Activated CD8-positive, alpha-beta memory T cell treated with anti-CD3 and anti-CD28 coated beads for 48 hours (primary cell): ENCODE measurements at regions not wholly inside any gene's neighbourhood (a gene's known extent, or its start where the extent isn't known, plus 50 kb on each side); places are given as distances from the start of the nearest gene placed in this dataset.

ENCODE experiments used
- DNase-seq, 3 experiments: peaks; one replicate each; pipeline ENCODE4 v3.0.0-alpha.2; 2020; ENCODE audit warnings: low read depth in 2 of 3, low spot score in 2 of 3

DNA sequence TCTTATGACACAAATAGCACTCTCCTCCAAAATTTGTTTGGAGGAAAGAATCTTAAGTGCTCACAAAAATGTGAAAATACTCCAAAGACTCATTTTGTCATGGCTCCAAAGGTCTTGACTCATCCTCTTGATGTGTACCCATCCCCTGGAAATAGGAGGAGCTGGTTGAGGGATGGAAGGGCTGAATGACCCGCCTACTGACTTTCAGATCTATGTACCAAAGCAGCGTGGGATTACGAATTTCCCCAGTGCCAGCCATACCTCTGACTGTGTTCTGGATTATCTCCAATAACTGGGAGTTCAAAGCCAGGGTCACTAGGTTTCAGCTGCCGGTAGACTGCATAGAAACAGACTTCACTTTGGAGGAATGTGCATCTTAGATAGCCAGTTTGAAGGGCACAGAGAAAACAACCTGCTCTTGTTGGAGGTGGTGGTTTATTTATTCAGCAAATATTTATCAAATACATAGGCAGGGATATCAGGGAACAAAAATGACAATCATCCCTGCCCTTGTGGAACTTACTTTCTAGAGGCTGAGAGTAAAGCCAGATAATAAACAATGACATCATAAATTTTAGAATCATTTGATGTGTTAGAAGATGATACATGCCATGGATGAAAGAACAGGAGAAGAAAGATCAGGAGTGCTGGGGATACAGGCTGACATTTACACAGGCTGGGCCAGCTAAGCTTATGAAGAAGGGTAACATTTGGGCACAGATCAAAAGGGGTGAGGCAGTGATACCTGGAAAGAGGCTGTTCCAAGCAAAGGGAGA, 246.6 kb downstream of the TBXT start:
- no peak for DNase-seq

DNA sequence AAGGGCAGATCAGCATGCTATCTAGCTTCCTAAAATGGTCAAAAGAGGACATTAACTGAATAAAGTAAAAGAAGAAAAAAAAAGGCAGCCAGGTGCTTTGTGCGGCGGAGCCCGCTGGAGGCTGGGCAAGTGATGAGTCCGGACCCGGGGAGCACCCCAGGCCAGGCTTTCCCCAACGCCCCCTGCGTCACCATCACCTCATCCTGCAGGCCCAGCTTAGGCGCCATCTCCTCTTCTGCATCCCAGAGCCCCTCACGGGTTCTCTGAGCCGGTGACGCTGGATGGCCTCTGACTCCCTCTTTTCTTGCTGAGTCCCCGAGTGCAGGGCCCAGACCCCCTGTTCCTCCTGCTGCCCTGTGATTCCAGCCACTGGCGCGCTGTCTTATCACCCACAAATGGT, 250.1 kb downstream of the TBXT start:
- DNase-seq = no peak

DNA sequence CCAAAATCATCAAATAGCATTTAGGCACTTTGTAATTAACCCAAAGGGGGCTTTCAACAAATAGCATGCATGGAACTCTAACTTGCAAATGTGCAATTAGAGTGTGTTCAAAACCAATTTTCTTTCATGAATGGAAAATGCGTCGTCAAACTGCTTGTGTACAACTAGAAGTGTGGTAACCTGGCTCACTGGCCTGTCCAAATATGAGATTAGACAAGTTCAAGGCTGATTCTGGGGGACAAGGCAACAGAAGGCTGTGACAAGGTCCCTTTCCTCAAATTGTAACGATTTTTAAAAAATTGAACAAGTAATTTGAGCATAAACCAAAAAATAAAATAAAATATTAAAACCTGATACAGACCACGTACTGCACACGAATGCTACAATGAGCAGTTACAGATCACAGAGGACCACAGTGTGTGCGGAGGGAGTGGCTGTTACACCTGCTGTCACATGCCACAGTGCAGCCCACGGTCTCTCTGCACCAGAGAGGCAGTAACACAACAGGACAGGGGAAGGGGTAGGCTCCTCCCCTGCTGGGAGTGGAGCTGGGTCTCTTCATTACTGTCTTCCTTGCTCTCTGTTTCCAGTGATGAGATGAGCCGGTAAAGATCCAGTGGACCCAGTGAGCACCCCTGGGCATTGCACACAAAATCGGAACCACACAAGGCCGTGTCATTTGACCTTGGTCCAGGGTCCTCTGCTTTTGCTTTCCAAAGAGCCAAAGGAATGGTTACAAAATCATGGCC, 252.2 kb upstream of the PDE10A start:
- no peak for DNase-seq

DNA sequence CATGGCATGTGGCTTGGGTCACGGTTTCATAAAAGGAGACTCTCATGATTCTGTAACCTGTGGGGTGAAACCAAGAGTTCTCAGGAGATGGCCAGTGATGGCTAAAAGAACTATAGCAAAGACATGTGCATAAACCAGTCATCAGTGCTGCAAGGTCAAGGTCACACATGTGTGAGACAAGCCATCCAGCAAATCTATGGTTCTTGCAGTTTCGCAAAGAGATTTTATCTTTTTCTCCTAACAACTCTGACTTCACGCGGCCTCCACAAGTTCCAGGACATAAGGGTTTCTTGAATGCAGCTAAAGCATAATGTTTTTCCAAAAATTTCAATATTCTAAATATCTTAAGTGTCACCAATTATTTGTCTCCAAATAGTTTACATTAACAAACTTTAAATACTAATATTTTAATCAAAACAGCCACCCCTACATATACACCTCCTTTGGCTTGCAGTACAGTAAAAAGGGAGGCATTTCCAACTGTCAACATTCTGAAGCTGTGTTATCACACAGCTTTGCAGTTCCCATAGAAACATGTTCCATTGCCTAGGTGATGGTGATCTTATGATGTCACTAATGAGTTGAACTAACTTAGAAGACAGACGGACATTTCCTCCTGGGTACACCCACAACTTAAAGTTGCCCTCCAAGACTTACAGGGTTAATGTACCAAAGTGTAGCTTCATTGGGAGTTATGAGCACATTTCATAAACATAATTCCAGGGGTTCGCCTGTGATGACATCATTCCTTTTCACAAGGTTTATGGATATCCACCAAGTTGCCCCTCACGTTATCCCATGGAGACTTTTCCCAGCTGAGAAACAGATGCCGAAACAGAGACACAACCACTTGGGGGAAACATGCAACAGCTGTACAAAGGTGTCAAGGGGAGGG, 250.9 kb upstream of the PDE10A start:
- no peak for DNase-seq

DNA sequence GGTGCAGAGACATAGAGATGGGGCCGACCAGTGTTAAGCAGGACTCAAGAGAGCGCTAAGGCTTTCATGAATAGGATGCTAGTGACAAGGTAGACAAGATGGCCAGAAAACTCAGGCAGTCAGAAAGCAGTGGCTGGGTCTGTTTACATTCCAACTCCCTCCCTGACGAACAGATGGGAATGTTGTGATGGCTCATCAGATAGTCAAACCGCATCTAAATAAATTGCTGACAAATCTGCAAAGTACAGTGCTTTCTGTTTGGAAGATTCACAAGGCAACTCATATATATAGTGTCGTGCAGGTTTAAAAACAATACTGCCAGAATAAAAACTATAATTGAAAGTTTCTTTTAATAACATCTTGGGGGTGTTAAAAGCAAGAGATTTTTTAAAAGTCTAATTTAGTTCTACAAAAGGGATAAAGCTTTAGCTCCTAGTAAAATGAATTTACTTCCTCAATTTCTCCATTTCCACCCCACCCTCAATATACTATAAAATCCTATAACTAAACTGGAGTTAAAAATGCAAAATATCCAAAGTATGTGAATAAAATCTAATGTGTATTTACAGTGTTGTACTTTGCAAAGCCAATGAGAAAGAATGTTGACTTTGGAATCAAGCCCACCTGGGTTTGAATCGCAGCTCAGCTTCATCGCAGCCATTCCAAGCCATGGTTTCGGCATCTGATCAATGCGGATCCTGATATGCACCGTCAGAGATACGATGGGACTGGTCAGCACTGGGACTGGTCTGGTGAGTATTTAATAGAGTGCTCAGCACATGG, 247.3 kb upstream of the PDE10A start:
- DNase-seq = no peak

DNA sequence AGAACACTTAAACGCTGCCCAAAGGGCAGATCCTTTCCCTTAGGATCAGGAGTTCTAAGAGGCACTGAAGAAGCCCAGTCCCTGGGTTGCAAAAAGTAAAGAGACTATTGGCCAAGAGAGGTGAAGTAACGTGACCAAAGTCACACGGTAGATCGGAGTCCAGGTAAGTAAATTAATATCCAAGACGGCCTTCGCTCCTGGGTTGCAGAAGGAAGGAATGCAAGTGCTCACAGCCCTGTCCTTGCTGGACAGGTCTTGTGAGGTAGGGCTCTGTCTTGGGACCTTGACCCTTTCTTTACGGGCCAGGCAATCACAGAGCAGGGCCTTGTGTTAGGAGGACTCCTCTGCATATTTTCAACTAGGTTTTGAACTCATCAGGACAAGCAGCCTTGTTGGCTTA, 243.7 kb upstream of the PDE10A start:
- no peak for DNase-seq

DNA sequence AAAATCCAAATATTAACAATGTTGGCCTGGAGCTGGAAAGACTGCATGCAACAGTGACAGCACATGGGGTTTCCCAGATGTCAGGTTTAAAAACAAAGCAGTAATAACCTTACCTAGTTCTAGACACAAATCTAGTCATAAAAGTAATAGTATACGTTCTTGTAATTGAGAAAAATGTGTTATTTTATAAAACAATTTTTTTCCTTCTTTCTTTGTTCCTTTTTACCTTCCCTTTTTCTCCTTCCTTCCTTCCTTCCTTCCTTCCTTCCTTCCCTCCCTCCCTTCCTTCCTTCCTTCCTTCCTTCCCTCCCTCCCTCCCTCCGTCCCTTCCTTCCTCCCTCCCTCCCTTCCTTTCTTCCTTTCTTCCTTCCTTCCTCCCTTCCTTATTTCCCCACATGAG, 242.7 kb upstream of the PDE10A start:
- DNase-seq = no peak

DNA sequence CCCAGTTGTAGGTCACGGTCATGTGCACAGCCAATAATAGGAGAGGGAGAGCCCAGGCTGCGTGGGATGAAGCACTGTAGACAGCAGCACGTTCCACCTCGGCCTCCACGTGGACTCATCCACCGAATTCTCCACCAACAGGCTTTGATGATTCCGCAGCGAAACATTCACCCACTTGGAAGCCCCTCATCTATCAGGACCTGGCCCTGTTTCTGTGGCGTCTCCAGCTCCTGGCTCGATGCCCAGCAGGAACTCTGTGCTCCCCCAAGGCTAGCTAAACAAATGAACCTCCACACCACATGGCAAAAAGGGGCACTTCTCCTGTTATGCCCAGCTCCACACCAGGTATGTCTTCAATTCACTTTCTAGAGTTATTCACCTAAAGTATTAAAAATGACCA, 237.9 kb upstream of the PDE10A start:
- no peak for DNase-seq

DNA sequence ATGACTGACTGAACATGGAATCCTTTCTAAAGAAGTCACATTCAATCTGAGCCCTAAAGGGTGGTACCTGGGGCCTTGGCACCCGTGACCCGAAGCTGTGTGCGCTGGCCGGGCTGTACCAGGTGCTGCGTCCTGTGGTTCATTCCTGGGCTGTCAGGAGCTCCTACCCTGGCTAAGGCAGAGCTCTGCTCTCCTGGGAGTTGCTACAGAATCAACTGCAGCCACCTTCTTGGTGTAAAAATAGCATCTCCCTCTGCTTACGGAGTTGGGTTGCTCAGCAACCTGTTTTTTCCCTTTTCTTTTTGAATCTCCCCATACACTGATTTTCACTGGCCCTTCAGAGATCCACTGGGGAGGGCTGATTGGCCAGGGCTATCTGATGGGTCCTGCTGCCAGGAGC, 236.6 kb upstream of the PDE10A start:
- DNase-seq = no peak

DNA sequence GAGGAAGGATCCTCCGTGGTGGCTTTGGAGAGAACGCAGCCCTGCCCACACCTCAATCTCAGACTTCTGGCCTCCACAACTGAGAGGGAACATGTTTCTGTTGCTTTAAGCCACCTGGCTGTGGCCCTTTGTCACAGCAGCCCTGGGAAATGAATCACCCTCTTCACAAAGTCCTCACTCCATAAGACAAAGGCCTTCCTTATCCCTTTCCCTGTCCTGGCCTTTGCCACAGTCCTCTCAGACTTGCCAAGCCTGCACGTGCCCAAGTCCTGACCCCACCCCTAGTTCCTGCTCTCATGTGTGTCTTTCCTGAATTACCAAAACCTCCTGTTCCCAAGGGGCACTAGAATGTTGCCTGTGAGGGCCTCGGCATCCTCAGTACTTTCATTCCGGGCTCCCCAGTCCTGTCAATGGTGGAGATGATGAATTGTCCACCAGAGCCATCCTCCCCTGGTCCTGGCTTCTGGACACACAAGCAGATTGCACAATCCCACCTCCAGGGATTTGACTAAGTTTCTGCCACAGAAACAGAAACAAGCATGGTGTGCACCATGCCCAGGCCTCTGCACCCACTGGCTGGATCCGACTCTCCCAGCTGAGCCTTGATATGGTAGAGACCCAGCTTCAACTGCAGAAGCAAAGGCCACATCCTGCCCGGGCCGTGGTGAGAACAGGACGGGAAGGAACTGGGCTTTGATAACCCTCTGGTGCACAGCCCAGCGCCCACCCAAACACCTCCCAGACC, 232.6 kb upstream of the PDE10A start:
- no peak for DNase-seq

DNA sequence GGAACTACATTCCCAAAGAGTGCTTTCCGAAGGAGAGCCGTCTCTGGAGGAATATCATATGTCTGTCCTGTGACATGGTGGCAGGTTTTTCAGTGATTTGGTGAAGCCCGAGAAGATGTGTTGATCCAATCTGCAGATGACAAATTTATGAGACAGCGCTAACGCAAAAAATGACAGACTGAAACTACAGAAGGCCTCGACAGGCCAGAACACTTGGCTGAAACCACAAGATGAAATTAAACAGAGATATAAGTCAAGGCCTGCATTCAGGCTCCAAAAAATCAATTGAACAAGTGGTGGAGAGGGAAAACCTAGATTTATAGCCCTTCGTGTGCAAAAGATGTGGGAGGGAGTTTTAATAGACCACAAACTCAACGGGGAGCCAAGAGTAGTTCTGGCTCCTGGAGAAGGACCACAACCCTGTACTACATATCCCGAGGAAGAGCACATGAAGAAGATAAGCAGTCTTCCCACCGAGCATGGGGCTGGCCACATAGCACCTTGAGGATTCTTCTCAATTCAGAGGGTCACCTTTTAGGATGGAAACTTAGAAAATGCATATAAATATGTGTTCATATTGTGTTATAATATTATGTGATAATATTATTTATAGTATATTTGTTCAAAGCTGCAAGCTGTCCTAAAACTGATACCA, 231.3 kb upstream of the PDE10A start:
- no peak for DNase-seq

DNA sequence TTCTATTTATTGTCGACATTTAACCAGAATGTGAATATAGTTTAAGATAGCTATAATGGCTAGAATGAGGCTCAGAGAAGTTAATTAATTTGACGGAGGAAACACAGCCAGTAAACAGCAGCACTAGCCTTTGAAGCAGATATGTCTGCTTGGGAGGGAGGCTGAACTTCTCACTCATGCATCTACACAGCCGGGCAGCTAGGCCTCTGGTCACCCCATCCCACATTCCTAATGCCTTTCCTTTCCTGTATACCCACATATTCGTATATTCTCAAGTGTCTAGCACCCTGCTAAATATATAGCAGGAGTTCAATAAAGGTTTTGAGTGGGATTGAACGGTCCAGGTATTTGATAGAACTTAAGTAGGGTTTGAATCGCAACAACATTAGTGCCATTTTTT, 230.4 kb upstream of the PDE10A start:
- no peak for DNase-seq

DNA sequence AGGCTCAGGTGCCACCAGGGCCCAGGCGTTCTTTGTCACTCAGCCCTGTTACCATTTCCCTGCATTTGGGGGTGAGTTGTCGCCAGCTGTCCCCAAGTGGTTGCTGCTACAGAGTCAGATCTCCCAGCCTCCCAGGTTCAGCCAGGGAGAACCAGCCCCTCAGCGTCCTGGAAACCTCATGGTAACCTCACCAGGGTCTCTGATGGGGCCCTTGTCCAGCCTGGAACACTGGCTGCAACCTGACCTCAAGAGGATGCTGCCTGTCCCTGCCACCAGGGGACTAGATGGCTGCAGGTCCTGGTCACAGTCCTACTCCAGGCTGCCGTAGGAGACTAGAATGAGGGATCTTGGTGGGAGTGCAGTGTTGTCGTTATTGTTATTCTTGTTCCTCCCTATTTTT, 228.3 kb upstream of the PDE10A start:
- no peak for DNase-seq

DNA sequence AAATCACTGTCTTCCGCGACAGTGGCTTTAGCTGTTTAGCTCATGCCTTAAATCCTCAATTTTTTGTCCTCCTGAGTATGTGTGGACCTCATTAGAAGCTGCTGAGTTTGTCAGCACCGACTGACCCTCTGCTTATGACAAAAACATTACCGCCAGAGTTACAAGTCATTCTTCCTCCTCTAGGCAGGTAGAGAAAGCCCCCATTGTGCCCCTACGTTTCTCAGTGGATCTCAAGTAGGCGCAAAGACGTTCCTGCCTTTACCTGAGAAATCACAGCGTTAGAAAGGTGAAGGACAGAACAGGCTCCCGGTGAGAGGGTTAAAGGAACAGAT, 227.3 kb upstream of the PDE10A start:
- no peak for DNase-seq

DNA sequence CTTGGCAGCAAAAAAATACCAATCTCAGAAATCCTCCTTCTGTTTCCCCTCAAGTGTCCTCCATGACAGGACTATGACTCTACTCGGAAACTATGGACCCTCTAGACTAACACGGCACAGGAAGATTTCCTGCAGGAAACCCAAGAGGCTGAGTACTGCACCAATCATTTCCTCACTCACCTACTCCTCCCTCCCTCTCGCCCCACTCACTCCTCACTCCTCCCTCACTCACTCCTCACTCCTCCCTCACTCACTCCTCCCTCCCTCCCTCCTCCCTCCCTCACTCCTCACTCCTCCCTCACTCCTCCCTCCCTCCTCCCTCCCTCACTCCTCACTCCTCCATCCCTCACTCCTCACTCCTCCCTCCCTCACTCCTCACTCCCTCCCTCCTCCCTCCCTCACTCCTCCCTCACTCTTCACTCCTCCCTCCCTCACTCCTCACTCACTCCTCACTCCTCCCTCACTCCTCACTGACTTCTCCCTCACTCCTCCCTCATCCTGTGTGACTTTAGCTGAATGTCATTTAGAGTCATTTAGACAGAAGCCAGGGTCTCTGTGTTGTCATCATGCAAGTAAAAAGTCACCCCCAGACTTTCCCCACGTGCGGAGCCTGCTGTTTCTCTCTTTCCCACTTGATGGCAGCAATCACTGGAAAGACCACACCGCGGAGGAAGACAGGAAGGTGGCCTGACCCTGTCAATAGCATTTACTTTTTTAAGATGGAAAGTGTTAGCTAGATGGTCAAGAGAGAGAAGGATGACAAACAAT, 226.8 kb upstream of the PDE10A start:
- DNase-seq = no peak

DNA sequence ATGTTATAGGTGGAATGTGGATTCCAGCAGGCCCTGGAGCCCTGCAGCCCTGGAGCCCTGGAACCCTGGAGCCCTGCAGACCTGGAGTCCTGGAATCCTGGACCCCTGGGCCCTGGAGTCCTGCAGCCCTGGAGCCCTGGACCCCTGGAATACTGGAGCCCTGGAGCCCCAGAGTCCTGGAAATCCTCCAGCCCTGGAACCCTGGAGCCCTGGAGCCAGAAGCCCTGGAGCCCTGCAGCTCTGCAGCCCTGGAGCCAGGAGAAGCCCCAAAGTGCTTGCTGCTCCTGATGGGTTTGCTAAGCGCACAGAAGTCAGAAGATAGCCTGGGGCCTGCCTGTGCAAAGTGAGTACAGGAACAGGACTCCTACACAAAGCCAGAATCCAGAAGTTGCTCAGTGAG, 223.1 kb upstream of the PDE10A start:
- DNase-seq = no peak

DNA sequence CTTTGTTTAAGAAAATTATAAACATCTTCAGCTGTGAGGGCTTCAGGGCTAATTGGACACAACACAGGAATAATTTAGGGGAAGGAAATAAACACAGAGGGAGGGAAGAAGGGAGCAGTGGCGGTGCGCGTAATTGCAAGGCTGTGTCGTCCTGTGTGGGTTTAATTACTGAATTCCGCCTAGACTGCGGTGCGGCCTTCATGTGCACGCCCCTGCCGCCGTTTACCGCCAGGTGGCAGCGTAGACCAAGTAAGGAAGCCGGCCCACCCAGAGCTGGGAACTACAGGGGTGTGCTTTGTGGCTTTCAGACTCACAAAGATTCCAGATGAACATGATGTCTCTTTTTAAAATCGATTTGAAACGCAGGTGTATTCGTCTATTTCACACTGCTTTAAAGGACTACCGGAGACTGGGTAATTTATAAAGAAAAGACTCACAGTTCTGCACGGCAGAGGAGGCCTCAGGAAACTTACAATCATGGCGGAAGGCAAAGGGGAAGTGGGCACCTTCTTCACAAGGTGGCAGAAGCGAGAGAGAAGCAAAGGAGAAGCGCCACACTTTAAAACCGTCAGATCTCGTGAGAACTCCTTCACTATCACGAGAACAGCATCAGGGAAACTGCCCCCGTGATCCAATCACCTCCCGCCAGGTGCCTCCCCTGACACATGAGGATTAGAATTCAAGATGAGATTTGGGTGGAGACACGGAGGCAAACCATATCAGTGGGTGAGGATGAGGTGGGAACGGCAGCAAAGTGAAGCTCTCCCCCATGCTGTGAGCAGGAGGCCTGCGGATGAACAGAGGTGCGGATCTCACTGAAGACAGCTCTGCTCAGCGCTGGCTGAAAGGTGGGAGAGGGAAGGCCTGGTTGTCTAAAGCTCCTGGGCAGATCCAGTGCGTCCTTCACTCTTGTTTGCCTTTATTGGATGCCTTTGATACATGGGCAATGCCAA, 222.0 kb upstream of the PDE10A start:
- peak; percentile 30 to 49 (median 42) for DNase-seq
